Loucy (cell line): ENCODE measurements at regions not wholly inside any gene's neighbourhood (a gene's known extent, or its start where the extent isn't known, plus 50 kb on each side); places are given as distances from the start of the nearest gene placed in this dataset.

ENCODE experiments used
- H2AFZ ChIP-seq: fragments of 200-600 bp; sonication (generic); 2 replicates; pipeline ENCODE4 v1.6.0; 2016; ENCODE audit warnings: antibody characterized with exemption, mild to moderate bottlenecking, low read length, moderate library complexity
- H3F3A ChIP-seq: fragments of 200-600 bp; 2 replicates; pipeline ENCODE4 v1.6.0; 2016; ENCODE audit warnings: antibody characterized with exemption, low read depth, mild to moderate bottlenecking
- H3K27me3 ChIP-seq: fragments of 200-600 bp; sonication (generic); 2 replicates; pipeline ENCODE4 v1.6.1; 2014; ENCODE audit warnings: low read length, mild to moderate bottlenecking; ENCODE audit not compliant: insufficient read depth, poor library complexity, severe bottlenecking
- H3K36me3 ChIP-seq: fragments of 200-600 bp; sonication (generic); 2 replicates; pipeline ENCODE4 v1.6.1; 2016; ENCODE audit warnings: low read length; ENCODE audit not compliant: insufficient read depth
- H3K4me1 ChIP-seq: fragments of 200-600 bp; sonication (generic); 2 replicates; pipeline ENCODE4 v1.5.1; 2014; ENCODE audit warnings: low read length, mild to moderate bottlenecking; ENCODE audit not compliant: insufficient read depth, poor library complexity, severe bottlenecking
- H3K4me2 ChIP-seq: fragments of 200-600 bp; sonication (generic); 2 replicates; pipeline ENCODE4 v1.6.0; 2014; ENCODE audit warnings: antibody characterized with exemption, low read length, low read depth, mild to moderate bottlenecking; ENCODE audit not compliant: poor library complexity, severe bottlenecking
- H3K4me3 ChIP-seq: fragments of 200-600 bp; sonication (generic); 2 replicates; pipeline ENCODE4 v1.5.1; 2014; ENCODE audit warnings: low read length, mild to moderate bottlenecking, mixed read lengths; ENCODE audit not compliant: poor library complexity, severe bottlenecking
- H3K79me2 ChIP-seq: fragments of 200-600 bp; sonication (generic); 2 replicates; pipeline ENCODE4 v1.6.1; 2014; ENCODE audit warnings: low read length; ENCODE audit not compliant: insufficient read depth
- H3K9ac ChIP-seq: fragments of 200-600 bp; sonication (generic); 2 replicates; pipeline ENCODE4 v1.6.0; 2014; ENCODE audit warnings: mild to moderate bottlenecking, low read depth, low read length, moderate library complexity; ENCODE audit not compliant: poor library complexity, severe bottlenecking
- H3K9me2 ChIP-seq: fragments of 200-600 bp; sonication (generic); replicated peaks from 2 replicates; pipeline ENCODE4 v1.6.1; 2016; ENCODE audit warnings: low read depth, low read length, mixed read lengths
- H3K9me3 ChIP-seq: fragments of 200-600 bp; sonication (generic); 2 replicates; pipeline ENCODE4 v1.6.1; 2014; ENCODE audit warnings: mild to moderate bottlenecking, antibody characterized with exemption, low read length, low read depth; ENCODE audit not compliant: insufficient read depth
- H4K20me1 ChIP-seq: fragments of 200-600 bp; sonication (generic); 2 replicates; pipeline ENCODE4 v1.6.0; 2014; ENCODE audit warnings: antibody characterized with exemption, low read length, mild to moderate bottlenecking; ENCODE audit not compliant: insufficient read depth, poor library complexity, severe bottlenecking
- EZH2phosphoT487 ChIP-seq: fragments of 200-600 bp; IDR thresholded peaks from 2 replicates; pipeline ENCODE4 v1.6.1; 2018; ENCODE audit warnings: antibody characterized with exemption, mild to moderate bottlenecking, moderate library complexity, borderline replicate concordance
- TF ChIP-seq, protein P1 (sequence below): fragments of 200-600 bp; sonication (generic); conservative IDR thresholded peaks from 2 replicates; pipeline ENCODE4 v1.5.1; 2014; ENCODE audit warnings: mild to moderate bottlenecking, antibody characterized with exemption, low read length

DNA sequence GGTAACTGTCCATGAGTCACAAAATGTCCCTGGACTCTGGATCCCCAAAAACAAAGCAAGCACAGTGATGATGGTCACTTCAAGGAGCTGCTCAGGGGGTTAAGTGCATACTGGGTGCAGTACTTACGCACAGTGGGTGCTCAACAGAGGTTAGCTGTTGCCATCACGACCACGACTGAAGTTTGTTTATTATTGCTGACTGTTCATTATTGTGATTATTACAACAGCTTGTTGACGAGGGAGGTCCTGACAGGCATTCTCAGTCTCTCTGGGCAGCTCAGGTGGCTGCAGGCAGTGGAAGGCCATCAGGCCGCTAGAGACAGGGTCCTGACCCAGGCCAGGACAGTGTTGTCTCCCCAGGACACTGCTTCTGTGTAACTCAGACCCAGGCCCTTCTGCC, 418.8 kb downstream of the SHANK2 start:
- Histone ChIP-seq H3F3A (no peaks in the 10 kb centered on the region), H3K79me2 (no peaks in the 10 kb centered on the region), H3K4me2 (no peak overlapping the region), H3K4me1 (no peaks in the 10 kb centered on the region), H3K9ac (no peak overlapping the region), H2AFZ (no peak overlapping the region), H3K4me3 (no peak overlapping the region), H3K9me3 (peaks cover 16% of the 10 kb centered on the region; the same call in 1 of the 2 replicates), H3K9me2 (no peaks in the 10 kb centered on the region), H3K27me3 (no peaks in the 10 kb centered on the region), H3K36me3 (no peaks in the 10 kb centered on the region), H4K20me1 (no peaks in the 10 kb centered on the region)
- TF ChIP-seq EZH2phosphoT487 = no peak
- TF ChIP-seq, protein P1, sequence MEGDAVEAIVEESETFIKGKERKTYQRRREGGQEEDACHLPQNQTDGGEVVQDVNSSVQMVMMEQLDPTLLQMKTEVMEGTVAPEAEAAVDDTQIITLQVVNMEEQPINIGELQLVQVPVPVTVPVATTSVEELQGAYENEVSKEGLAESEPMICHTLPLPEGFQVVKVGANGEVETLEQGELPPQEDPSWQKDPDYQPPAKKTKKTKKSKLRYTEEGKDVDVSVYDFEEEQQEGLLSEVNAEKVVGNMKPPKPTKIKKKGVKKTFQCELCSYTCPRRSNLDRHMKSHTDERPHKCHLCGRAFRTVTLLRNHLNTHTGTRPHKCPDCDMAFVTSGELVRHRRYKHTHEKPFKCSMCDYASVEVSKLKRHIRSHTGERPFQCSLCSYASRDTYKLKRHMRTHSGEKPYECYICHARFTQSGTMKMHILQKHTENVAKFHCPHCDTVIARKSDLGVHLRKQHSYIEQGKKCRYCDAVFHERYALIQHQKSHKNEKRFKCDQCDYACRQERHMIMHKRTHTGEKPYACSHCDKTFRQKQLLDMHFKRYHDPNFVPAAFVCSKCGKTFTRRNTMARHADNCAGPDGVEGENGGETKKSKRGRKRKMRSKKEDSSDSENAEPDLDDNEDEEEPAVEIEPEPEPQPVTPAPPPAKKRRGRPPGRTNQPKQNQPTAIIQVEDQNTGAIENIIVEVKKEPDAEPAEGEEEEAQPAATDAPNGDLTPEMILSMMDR = no peak

DNA sequence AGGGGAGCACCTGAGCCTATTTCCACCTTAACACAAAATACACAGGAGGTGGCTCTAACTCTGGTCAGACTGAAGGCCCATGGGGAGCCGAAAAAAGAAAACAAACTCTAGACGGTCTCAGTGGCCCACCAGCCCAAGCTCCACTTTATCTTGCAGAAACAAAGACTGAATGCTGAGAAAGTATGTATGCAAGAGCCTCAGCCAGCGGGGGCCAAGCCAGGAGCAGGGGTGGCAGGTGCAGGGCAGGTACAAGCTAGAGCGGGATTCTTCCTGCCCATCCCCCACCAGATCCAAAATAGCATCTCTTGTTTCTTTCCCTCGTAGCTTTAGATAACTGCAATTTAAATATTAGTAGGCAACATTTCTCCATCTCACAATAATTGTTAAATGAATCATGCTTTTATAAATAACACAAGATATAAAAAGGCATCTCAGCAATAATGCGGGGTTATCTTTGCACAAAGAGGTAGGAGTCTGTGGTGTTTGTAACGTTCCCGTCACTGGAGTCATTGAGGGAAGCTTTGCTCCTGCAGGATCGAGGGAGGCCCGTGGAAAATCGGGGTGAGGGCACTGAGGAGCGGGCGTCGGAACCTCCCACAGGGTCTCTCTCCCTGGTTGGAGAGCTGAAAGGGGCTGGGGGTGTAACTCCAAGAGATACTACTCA, 418.0 kb downstream of the SHANK2 start:
- Histone ChIP-seq H3K9me2 (no peaks in the 10 kb centered on the region), H3K36me3 (no peaks in the 10 kb centered on the region), H3K79me2 (no peaks in the 10 kb centered on the region), H3K9ac (no peak overlapping the region), H3F3A (no peaks in the 10 kb centered on the region), H3K4me2 (no peak overlapping the region), H3K4me3 (no peak overlapping the region), H3K4me1 (no peaks in the 10 kb centered on the region), H3K27me3 (no peaks in the 10 kb centered on the region), H4K20me1 (no peaks in the 10 kb centered on the region), H2AFZ (no peak overlapping the region), H3K9me3 (peaks cover 11% of the 10 kb centered on the region; the same call in 1 of the 2 replicates)
- TF ChIP-seq, protein P1 = no peak
- TF ChIP-seq EZH2phosphoT487 = no peak

DNA sequence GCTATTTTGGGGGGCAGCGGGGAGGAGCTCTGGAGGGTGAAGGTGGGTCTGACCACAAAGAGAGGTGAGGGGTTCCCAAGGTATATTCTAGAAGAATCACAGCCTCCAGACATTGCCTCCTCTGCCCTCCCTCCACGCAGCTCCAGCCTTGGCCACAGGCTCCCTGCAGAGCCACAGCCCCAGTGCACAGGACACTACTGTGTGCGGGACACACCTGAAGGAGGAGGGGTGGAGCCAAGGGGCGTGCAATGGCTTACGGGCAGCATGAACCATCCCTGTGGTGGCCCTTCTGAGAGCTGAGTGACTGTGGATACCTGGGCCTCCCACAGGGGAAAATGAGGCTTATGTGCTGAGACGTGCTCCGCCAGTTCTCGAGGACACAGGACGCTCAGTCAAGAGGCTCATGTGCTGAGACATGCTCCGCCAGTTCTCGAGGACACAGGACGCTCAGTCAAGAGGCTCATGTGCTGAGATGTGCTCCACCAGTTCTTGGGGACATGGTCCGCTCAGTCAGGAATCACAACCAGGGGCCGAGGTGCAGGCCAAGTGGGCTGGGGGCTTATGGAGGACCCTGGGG, 417.3 kb downstream of the SHANK2 start:
- no peaks in the 10 kb centered on the region for H3K27me3 ChIP-seq
- H3K9me2 ChIP-seq = no peaks in the 10 kb centered on the region
- no peak overlapping the region for H3K4me3 ChIP-seq
- no peaks in the 10 kb centered on the region for H3K79me2 ChIP-seq
- no peak overlapping the region for H2AFZ ChIP-seq
- no peaks in the 10 kb centered on the region for H3K4me1 ChIP-seq
- no peak overlapping the region for H3K4me2 ChIP-seq
- no peak overlapping the region for H3K9ac ChIP-seq
- H3F3A ChIP-seq = no peaks in the 10 kb centered on the region
- H3K36me3 ChIP-seq = no peaks in the 10 kb centered on the region
- peaks cover 18% of the 10 kb centered on the region; the same call in 1 of the 2 replicates for H3K9me3 ChIP-seq
- no peaks in the 10 kb centered on the region for H4K20me1 ChIP-seq
- TF ChIP-seq, protein P1 = no peak
- no peak for TF ChIP-seq EZH2phosphoT487
